Activated T-cell treated with anti-CD3 and anti-CD28 coated beads, Interleukin-2, amount 50 U/mL, for 1 hour (primary cell): ENCODE measurements at regions not wholly inside any gene's neighbourhood (a gene's known extent, or its start where the extent isn't known, plus 50 kb on each side); places are given as distances from the start of the nearest gene placed in this dataset.
"Not testable (repeated sequence)": the region's sequence is repeated elsewhere in the genome, so short reads cannot be mapped to it uniquely, and the experiment has no call there.

Experiments used
- DNase-seq: peaks from one replicate; pipeline ENCODE4 v3.0.0-alpha.2; 2020

DNA sequence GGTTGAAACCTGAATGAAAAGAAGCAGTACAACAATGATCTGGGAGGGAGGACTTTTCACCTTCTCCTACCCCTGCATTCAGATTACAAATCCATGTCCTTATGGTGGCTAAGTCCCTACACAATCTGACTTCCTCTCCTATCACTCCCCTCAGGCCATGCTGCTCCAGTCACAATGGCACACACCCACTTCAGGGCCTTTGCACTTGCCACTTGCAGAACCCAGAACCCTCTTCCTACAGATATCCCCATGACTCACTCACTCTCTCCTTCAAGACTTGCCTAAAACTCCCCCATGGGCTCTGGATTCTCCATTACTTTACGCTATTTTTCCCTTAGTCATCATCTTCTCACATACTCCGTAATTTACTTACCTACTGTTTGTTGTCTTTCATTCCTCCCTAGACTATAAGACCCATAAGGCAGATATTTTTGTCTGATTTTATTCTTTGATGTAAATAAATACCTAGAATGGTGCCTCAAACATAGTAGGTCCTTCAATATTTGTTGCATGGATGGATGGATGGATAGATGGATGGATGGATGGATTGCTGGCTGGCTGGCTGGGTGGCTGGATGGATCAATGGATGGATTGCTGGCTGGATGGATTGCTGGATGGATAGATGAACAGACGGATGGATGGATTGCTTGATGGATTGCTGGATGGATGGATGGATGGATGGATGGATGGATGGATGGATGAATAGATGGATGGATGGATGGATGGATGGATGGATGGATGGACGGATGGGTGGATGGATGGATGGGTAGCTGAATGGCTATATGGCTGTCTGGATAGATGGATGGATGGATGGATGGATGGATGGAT, 94.7 kb upstream of the NAV2 start:
- DNase-seq = no peak

DNA sequence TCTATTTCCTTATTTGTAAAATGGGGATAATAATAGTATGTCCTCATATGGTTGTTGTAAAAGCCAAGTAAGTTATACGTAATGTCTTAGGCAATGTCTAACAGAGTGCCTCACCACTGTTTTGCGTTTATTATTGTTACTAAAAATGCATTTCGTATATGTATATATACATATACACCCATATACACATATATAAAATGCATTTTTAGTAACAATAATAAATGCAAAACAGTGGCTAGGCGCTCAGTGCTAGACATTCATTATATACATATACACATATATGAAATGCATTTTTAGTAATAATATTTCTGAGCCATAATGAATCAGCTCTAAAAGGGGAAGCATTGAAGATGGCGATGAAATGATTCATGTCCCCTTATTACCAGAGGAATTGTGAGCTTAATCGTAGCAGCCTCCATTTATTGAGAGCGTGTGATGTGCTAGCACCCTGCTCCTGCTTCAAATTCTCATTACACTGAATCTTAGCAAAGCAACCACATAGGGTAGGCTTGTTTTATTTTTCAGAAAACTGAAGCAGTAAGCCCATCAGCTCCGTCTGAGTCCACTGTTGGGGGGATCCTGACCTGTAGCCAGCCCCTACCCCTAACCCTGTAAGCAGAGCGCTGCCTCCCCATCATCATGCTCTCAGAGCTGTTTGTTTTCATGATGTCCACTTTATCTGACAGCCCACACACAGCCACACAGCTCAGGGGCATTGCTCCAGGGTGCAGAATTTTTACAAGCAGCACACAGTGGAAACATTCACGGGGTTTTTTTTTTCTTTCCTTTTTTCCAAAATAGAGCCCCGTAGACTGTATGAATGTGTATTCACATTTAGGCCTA, 97.1 kb upstream of the NAV2 start:
- no peak for DNase-seq

DNA sequence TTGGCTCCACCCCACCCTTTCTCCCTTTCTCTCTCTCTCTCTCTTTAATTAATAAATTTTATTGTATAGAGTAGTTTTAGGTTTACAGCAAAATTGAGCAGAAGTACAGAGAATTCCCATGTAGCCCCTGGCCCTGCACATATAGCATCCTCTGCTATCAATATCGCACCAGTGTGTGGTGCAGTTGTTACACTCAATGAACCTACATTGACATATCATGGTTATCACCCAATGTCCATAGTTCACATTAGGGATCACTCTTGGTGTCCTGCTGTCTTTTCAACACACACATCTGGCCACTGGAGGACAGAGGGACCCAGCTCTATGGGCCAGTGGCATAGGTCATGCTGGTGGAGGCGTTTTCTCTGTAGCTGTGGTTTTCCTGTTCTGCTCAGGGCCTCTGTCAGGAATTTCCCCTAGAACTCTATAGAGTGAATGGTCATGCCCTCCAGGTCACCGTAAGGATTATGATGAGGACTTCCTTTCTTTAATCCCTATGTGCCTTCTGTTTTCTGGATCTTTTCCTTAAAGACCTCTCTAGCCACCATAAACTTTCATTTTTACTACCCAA, 98.2 kb upstream of the NAV2 start:
- no peak for DNase-seq

DNA sequence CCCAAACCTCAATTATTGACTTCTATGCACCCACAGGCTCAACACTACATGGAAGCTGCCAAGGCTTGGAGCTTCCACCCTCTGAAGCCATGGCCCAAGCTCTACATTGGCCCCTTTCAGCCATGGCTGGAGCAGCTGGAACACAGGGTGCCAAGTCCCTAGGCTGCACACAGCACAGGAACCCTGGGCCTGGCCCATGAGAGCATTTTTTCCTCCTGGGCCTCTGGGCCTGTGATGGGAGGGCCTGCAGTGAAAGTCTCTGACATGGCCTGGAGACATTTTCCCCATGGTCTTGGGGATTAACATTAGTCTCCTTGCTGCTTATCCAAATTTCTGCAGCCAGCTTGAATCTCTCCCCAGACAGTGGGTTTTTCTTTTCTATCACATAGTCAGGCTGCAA, 100.6 kb upstream of the NAV2 start:
- not testable (repeated sequence) for DNase-seq

DNA sequence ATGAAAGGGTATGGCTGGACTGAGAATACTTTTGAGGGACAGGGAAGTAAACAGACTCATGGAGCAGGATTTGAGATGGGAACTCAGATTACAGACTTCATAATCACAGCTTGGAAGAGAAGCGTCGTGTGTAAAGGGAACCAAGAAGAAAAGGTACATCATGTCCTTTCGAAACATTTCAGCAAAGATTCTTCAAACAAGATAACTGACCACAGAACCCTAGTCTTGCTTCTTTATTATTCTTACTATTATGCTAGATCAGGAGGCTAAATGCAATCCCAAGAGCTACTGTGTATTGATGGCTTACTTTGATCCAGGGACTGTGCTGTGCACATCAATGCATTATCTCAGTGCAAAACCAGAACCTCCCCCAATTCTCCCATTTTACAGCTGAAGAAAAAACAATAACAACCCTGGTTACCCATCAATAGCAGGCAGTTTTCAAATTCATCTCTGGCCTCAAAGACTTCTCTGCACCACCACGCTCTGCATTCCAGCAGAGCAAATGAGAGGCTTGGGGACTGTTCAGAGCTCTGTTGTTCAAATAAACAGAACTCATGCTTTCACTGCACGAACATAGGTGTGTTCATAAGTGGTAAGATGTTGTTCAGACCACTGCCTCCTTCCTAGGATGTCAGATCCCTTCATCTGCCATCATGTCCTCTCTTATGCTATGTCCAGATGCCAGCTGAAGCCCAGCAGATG, 104.8 kb upstream of the NAV2 start:
- DNase-seq = no peak

DNA sequence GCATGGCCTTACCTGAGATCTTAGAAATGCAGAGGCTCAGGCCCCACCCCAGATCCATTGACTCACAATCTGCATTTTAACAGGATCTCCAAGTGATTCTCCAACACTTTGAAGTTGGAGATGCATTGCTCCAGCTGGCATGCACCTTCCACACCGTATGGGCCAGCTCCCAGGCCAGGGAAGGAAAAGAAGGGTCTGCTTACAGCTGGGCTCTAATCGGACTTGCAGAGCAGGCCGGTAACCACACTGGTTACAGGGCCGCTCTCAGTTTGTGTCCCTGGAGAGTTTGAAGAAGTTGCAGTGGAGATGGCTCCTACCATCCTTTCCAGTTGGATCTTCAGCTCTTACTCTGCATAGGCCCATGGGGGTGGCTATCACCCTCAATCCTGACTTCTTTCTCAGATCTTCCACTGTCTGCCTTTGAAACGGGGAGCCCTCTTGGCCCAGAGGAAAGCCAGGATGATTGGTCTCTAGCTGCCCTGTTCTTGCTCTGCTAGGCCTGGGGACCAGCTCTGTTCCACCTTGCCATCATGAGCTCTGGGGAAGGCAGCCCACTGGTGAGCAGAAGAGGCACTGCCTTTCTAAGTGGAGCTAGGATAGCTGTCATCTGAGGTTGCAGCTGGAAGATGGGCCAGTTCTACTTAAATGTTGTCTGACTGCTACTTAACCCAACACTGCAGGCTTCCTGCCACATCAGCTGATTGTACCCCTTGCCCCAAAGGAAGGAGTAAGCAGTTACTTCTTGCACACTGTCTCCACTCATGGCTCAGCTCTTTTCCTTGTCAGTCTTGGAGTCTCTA, 105.6 kb upstream of the NAV2 start:
- no peak for DNase-seq

DNA sequence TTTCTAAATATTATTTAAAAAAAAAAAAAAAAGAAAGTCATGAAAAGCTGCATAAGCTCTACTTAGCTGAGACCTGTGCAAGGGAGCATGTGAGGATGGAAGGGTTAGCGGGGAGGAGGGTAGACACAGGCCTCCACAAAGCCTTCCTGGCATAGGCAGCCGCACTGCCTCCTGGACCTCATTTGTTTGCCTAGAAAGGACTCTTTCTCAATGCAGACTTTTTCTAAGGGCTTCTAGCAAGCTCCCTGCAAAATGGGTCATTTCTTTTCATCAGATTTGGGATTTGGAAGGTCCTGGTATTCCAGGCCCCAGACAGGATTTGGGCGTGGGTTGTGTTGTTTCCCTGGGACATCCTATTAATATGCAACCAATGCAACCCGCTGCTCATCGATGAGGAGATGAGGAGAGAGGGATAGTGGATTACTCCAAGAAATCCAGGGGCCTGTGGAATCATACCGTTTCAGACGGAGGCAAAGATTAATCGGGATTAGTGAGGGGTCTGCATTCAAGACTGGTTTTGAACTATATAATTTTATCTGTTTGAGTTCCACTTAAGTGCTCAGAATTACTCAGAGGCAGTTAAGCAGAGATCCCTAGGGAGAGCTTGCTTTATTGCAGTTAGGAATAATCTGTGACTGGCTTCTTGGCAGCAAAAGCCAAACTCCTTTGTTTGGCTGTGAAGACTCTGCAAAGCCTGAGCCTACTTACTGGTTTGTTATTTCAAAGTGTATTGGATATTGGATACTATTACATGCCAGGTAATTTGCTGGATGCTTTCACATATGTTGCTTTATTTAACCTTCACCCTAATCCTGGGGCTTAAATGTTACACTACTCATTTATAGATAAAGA, 106.9 kb upstream of the NAV2 start:
- no peak for DNase-seq

DNA sequence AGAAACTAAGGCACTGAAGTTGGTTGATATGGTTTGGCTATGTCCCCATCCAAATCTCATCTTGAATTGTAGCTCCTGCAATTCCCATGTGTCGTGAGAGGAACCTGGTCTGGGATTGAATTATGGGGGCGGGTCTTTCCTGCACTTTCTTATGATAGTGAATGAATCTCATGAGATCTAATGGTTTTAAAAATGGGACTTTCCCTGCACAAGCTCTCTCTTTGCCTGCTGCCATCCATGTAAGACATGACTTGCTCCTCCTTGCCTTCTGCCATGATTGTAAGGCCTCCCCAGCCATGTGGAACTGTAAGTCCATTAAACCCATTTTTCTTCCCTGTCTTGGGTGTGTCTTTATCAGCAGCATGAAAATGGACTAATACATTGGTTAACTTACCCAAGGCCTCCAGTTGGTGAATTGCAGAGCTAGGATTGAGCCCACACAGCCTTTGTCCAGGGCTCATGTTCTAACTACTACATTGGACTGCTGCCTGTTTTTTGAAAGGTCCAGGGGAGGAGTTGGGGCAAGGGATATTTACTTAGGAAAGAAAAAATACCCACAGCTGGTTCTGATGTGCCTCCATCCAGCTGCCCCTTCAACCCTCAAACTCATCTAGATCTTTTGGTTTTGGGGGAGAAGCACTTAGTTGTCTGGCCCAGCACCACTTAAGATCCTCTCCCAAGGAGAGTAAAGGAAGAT, 107.8 kb upstream of the NAV2 start:
- no peak for DNase-seq

DNA sequence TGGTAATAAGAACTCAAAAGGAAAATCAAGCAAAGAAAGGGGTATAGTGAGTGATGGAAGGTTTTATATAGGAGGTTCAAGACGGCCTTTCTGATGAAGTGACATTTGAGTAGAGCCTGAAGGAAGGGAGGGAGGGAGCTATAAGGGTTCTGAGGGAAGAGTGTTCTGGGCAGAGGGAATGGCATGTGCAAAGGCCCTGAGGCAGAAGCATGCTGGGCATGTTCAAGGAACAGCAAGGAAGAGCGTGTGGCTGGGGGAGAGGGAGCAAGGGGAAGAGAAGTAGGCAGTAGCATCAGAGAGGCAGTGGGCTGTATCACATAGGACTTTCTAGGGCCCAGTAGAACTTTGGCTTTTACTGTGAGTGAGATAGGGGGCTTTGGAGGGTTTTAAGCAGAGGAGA, 108.9 kb upstream of the NAV2 start:
- no peak for DNase-seq

DNA sequence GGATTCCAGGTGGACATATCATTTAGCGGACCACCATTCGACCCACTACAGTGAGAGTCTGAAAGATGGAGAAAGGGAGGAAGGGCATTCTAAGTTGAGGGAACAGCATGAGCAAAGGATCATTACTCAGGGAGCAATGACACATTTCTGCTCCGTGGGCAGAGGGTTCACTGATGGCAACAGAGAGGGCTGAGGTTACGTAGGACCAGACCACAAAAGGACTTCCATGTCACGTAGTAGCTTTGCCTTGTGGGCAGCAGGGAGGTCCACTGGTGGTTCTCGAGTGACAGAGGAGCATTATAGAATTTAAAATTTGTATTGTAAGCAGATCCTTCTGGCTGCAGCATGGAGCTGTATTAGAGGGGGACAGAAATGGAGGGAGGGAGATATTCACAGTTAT, 109.7 kb upstream of the NAV2 start:
- no peak for DNase-seq

DNA sequence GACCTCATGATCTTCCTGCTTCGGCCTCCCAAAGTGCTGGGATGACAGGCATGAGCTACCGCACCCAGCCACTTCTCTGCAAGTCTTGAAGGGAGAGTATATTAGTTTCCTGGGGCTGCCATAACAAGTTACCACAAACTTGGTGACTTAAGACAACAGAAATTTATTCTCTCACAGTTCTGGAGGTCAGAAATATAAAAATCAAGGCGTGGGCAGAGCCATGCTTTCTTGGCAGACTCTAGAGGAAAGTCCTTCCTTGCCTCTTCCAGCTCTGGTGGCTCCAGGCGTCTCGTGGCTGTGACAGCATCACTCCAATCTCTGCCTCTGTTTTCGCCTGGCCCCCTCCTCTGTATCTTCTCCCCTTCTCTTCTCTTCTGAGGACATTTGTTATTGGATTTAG, 110.2 kb upstream of the NAV2 start:
- no peak for DNase-seq

DNA sequence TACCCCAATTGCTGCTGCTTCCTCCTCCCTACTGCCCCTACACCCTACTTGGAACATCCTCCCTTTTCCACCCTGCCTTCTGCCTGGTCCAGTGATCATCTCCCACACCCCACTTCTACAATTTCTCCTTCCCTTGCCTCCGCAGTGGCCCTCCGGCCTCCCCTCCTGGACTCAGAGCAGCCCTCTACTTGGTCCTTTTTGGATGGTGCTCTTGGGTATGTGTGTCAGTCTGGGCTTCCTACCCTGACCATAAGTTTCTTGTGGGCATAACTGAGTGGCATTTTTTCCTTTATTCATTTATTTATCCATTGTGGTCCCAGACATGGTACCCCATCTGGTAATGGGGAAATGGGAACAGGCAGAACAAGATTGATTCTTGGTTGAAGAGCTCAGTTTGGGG, 111.4 kb upstream of the NAV2 start:
- DNase-seq = no peak

DNA sequence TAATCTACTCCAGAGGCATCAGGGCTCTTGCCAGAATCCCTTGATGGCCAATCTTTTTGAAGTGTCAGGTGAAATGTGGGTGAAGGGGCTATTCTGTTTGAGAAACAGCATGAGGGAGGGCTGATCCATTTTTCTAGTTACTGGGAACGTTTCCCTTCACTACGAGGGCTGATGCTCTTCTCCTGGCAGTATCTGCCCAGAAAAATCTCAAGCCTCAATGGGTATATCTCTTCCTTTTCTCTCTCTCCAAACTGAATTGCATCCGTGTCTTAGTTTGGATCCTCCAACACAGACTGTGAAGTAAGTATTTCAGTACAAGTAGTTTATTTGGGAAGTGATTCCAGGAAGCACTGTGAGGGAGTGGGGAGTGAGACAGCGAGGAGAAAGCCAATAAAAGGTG, 113.0 kb upstream of the NAV2 start:
- DNase-seq = no peak

DNA sequence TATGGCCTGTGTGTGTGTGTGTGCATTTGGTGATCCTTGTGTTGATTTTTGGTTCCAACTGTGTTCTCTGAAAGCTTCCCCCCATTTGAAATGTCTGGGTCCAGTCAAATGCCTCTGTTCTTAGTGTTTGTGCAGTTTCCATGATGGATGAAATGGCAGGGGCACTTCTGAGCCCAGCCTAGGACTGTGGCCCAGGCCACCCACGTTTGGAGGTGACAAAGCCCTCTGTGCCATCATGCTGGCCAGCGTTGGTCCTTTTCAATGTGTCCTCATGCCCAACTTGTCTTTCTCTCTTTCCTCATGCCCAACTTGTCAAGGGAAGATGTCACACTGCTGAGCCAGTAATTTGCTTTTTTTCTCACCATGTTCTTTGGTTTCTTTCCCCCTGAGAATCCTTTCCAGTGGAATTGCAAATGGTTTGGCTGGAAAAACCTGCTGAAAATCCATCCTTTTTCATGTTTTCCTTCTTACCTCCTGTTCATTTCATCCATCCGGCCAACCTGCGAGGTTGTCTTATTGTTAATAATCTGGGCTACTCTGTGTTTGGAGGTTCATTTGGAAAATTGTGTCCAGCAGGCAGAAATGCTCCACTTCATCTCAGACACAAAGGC, 113.7 kb upstream of the NAV2 start:
- DNase-seq = no peak

DNA sequence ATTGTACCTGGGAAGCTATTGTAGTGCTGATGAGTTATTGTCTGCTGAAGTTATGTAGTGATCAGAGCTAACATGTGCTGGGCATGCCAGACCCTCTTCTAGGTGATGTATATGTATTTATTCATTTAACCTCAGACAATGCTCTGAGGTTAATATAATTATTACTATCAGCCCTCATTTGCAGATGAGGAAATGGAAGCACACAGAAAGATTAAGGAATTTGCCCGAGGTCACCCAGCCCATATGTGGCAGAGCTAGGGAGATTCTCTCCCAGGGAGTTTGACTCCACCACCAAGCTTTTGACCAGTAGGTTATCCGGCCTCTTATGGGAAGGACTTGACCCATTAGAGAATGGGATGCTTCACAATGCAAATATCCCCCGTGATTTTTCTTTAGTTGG, 114.2 kb upstream of the NAV2 start:
- no peak for DNase-seq

DNA sequence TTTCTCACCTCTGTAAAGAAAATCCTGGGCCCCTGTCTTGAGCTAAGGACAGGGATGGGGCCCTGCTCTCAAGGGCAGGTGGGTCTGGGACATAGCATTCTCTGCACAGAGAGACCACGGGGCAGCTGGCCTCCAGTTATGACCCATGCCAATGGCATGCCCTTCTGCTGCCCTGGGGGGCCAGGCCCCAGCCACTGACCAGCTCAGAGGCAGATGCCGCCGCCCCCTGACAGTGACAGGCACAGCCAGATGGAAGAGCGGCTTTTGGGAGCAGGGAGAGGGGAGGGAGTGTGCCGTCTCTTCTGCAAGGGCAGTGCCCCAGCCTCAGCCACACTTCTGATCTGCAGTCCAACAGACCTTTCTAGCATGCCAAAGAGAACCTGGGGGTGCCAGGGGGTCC, 114.8 kb upstream of the NAV2 start:
- DNase-seq = no peak

DNA sequence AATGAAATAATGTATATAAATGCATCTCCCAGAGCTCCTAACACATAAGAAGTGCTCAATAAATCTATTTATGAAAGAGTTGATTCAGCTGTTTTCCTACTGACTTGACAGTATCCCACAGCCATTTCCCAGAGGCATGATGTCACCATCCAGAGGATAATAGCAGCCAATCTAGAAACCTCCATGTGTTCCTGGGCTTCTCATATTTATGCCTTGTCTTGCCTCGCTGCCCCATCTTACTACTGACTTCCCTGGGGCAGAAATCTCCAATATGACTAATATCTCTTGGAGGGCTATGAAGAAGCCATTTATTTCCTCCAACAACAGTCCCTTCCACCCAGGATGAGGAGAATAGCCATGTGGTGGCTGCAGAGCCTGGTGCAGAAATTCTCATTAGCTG, 115.4 kb upstream of the NAV2 start:
- no peak for DNase-seq

DNA sequence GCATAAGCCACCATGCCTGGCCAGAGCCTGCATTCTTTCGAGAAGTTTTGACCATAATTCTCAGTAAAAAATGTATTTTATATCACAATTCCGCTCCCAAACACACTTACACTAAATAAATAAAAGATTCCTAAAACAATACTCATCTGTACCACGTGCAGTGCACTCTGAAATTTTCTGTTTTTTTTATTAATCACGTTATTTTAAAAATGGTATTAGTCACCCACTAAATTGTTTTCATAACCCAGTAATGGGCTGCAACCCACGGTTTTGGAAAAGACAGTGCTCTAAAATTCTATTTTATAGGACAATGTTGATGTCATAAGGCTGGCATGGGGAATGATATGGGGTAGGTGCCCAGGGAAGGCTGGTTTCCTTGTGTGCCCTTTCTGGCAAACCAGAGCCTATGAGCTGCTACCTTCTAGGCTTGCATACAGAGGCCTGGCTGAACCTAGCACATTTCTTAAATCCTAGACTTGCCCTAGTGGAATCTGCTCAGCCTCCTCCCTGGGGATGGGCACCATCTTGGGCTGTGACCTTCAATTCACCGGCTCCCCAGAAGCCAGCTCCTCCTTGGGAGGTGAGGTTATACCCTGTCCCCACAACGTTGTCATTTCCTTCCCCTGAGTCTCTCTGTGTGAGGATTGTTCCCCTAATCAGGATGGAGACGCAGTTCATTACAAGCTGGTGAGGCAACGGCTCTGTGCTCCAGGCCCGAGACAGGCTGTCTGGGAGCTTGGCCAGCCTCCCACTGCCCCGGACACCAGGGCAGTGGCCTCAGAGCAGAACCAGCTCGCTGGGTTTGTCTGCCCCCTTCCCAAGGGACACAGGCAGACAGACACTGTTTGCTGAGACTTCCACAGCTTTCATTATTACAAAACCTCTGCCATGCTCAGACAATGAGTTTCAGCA, 116.5 kb upstream of the NAV2 start:
- DNase-seq = no peak

DNA sequence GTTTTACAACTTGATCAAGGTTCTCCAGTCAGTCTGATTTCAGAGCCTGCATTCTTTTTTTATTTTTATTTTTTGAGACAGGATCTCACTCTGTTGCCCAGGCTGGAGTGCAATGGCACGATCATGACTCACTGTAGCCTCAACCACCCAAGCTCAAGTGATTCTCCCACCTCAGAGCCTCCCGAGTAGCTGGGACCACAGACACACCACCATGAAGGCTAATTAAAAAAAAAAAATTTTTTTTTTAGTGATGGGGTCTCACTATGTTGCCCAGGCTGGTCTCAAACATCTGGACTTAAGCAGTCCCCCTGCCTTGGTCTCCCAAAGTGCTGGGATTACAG, 117.2 kb upstream of the NAV2 start:
- no peak for DNase-seq
